H1 (cell line): ENCODE measurements at regions not wholly inside any gene's neighbourhood (a gene's known extent, or its start where the extent isn't known, plus 50 kb on each side); places are given as distances from the start of the nearest gene placed in this dataset.

Source experiments
- CTCF ChIA-PET: fragments of 300-600 bp; sonication (Branson Sonifier 250); formaldehyde crosslinking; loops from one replicate; lab custom pipeline; 2021; ENCODE audit not compliant: partially characterized antibody; lab: Charles Lee
- POLR2A ChIA-PET: fragments of 300-600 bp; sonication (Branson Sonifier 250); formaldehyde crosslinking; loops from one replicate; lab custom pipeline; 2021; ENCODE audit warnings: inconsistent platforms; ENCODE audit not compliant: partially characterized antibody; lab: Charles Lee
- DNase-seq, 2 experiments: peaks; one replicate each; pipeline versions ENCODE4 v3.0.0 to v3.0.0-alpha.2; 2010 to 2022; ENCODE audit warnings: low spot score in 2 of 2, low read depth in 1 of 2, mixed read lengths in 1 of 2
- FAIRE-seq: peaks from 2 replicates; lab custom pipeline; 2011; peaks lifted over from hg19 to GRCh38; lab: Jason Lieb, UNC
- H2AFZ ChIP-seq: 2 replicates; pipeline ENCODE4 v1.8.1; 2012; ENCODE audit warnings: low read length, inconsistent platforms
- H2AK5ac ChIP-seq: 2 replicates; pipeline ENCODE4 v1.6.1; 2013; ENCODE audit warnings: low read depth, low read length
- H2BK120ac ChIP-seq: replicated peaks from 2 replicates; pipeline ENCODE3; 2013; ENCODE audit warnings: low read depth, low read length, inconsistent platforms
- H2BK12ac ChIP-seq: 2 replicates; pipeline ENCODE4 v1.6.1; 2013; ENCODE audit warnings: low read depth, low read length
- H2BK15ac ChIP-seq: 2 replicates; pipeline ENCODE4 v1.6.1; 2013; ENCODE audit warnings: low read length
- H2BK20ac ChIP-seq: 2 replicates; pipeline ENCODE4 v1.6.1; 2013; ENCODE audit warnings: low read length
- H2BK5ac ChIP-seq: 2 replicates; pipeline ENCODE4 v1.6.1; 2013; ENCODE audit warnings: low read depth, low read length
- H3K14ac ChIP-seq: 2 replicates; pipeline ENCODE4 v1.6.1; 2013; ENCODE audit warnings: inconsistent platforms; ENCODE audit not compliant: insufficient read length
- H3K18ac ChIP-seq: 2 replicates; pipeline ENCODE4 v1.6.1; 2013; ENCODE audit warnings: low read length; ENCODE audit errors: extremely low read depth
- H3K23ac ChIP-seq: 2 replicates; pipeline ENCODE4 v1.6.1; 2013; ENCODE audit warnings: inconsistent platforms; ENCODE audit not compliant: insufficient read length
- H3K23me2 ChIP-seq: 2 replicates; pipeline ENCODE4 v1.6.1; 2013; ENCODE audit warnings: low read depth, low read length
- H3K27ac ChIP-seq: 2 replicates; pipeline ENCODE4 v1.6.1; 2011; ENCODE audit warnings: low read depth, low read length, inconsistent platforms
- H3K27me3 ChIP-seq, 4 experiments: replicated peaks in 1 of 4; 1 replicate in 1 of 4; 2 replicates in 3 of 4; pipeline versions ENCODE4 v1.6.1 to v1.8.1; 2011 to 2013; ENCODE audit warnings: low read length in 3 of 4, mild to moderate bottlenecking in 3 of 4, inconsistent platforms in 2 of 4, mixed read lengths in 2 of 4, moderate library complexity in 1 of 4; ENCODE audit not compliant: control insufficient read depth in 3 of 4, insufficient read depth in 3 of 4; ENCODE audit errors: extremely low read depth in 1 of 4
- H3K36me3 ChIP-seq, 4 experiments: 2 replicates each; pipeline versions ENCODE4 v1.6.1 to v1.8.1; 2011 to 2013; ENCODE audit warnings: mild to moderate bottlenecking in 4 of 4, low read length in 3 of 4, moderate library complexity in 2 of 4, control low read depth in 1 of 4, inconsistent platforms in 1 of 4; ENCODE audit not compliant: insufficient read depth in 4 of 4, control insufficient read depth in 2 of 4
- H3K4ac ChIP-seq: replicated peaks from 2 replicates; pipeline ENCODE3; 2013; ENCODE audit warnings: low read length, low read depth, mixed read lengths, inconsistent platforms; ENCODE audit not compliant: insufficient read length
- H3K4me1 ChIP-seq, 4 experiments: replicated peaks in 1 of 4; 1 replicate in 1 of 4; 2 replicates in 3 of 4; pipeline versions ENCODE4 v1.6.1 to v1.8.1; 2011 to 2013; ENCODE audit warnings: low read length in 3 of 4, inconsistent platforms in 2 of 4, mixed read lengths in 1 of 4; ENCODE audit not compliant: insufficient read depth in 4 of 4, control insufficient read depth in 3 of 4
- H3K4me2 ChIP-seq, 2 experiments: 2 replicates each; pipeline versions ENCODE4 v1.6.1 to v1.8.1; 2011 to 2013; ENCODE audit warnings: low read depth in 2 of 2, low read length in 2 of 2, control low read depth in 1 of 2, inconsistent platforms in 1 of 2, mild to moderate bottlenecking in 1 of 2; ENCODE audit not compliant: insufficient read depth in 1 of 2
- H3K4me3 ChIP-seq, 4 experiments: fragments of 200-600, 300-600 bp in 1 of 4; sonication (generic), shearing (Covaris generic), sonication (Bioruptor Twin) in 1 of 4; 2 replicates each; pipeline versions ENCODE4 v1.5.1 to v1.8.1; 2011 to 2016; ENCODE audit warnings: low read length in 4 of 4, low read depth in 3 of 4, control low read depth in 2 of 4, inconsistent platforms in 2 of 4, mild to moderate bottlenecking in 2 of 4, mixed read lengths in 1 of 4, moderate library complexity in 1 of 4; ENCODE audit not compliant: insufficient read depth in 2 of 4; ENCODE audit errors: extremely low read depth in 1 of 4
- H3K56ac ChIP-seq: replicated peaks from 2 replicates; pipeline ENCODE3; 2013; ENCODE audit warnings: low read depth, mild to moderate bottlenecking, mixed read lengths, low read length, inconsistent platforms; ENCODE audit not compliant: insufficient read length
- H3K79me1 ChIP-seq: 2 replicates; pipeline ENCODE4 v1.6.1; 2013; ENCODE audit warnings: low read depth, low read length, control low read depth
- H3K79me2 ChIP-seq, 2 experiments: 2 replicates each; pipeline versions ENCODE4 v1.6.1 to v1.8.1; 2012 to 2013; ENCODE audit warnings: low read length in 2 of 2, mild to moderate bottlenecking in 2 of 2, inconsistent platforms in 1 of 2; ENCODE audit not compliant: insufficient read depth in 2 of 2, control insufficient read depth in 1 of 2
- H3K9ac ChIP-seq, 4 experiments: replicated peaks in 1 of 4; 1 replicate in 1 of 4; 2 replicates in 3 of 4; pipeline versions ENCODE4 v1.6.1 to v1.8.1; 2011 to 2013; ENCODE audit warnings: low read depth in 3 of 4, low read length in 3 of 4, control low read depth in 2 of 4, mild to moderate bottlenecking in 2 of 4, moderate library complexity in 2 of 4, inconsistent platforms in 1 of 4; ENCODE audit errors: extremely low read depth in 1 of 4
- H3K9me3 ChIP-seq, 2 experiments: 2 replicates each; pipeline versions ENCODE4 v1.6.1 to v1.8.1; 2012 to 2013; ENCODE audit warnings: mild to moderate bottlenecking in 2 of 2, moderate library complexity in 2 of 2, control low read depth in 1 of 2, inconsistent platforms in 1 of 2, low read depth in 1 of 2, low read length in 1 of 2, mixed read lengths in 1 of 2; ENCODE audit not compliant: insufficient read depth in 2 of 2
- H4K20me1 ChIP-seq, 2 experiments: replicated peaks in 1 of 2; 2 replicates each; pipeline versions ENCODE3 to v1.8.1; 2011 to 2013; ENCODE audit warnings: inconsistent platforms in 2 of 2, low read length in 2 of 2, mild to moderate bottlenecking in 1 of 2; ENCODE audit not compliant: insufficient read depth in 2 of 2, control insufficient read depth in 1 of 2
- H4K5ac ChIP-seq: 2 replicates; pipeline ENCODE4 v1.6.1; 2013; ENCODE audit warnings: low read length, low read depth, mixed read lengths, inconsistent platforms; ENCODE audit not compliant: insufficient read length
- H4K8ac ChIP-seq: 2 replicates; pipeline ENCODE4 v1.8.0; 2013; ENCODE audit warnings: mild to moderate bottlenecking, moderate library complexity, low read length, inconsistent platforms; ENCODE audit not compliant: insufficient read depth; ENCODE audit errors: extremely low read depth
- H4K91ac ChIP-seq: replicated peaks from 2 replicates; pipeline ENCODE3; 2013; ENCODE audit warnings: low read length, mixed read lengths, inconsistent platforms; ENCODE audit not compliant: insufficient read length
- BRCA1 ChIP-seq: IDR thresholded peaks from 2 replicates; pipeline ENCODE4 v1.6.1; 2012; ENCODE audit warnings: low read depth, low read length, improper control_type of control experiment
- CEBPB ChIP-seq: IDR thresholded peaks from 2 replicates; pipeline ENCODE4 v1.6.1; 2012; ENCODE audit warnings: low read depth, low read length
- CHD2 ChIP-seq: IDR thresholded peaks from 2 replicates; pipeline ENCODE4 v1.6.1; 2012; ENCODE audit warnings: low read length, improper control_type of control experiment
- E2F6 ChIP-seq: IDR thresholded peaks from 2 replicates; pipeline ENCODE4 v1.6.1; 2012; ENCODE audit warnings: inconsistent platforms
- EGR1 ChIP-seq: IDR thresholded peaks from 2 replicates; pipeline ENCODE4 v1.6.1; 2011; ENCODE audit warnings: low read depth, low read length, borderline replicate concordance
- JUN ChIP-seq: IDR thresholded peaks from 2 replicates; pipeline ENCODE4 v1.6.1; 2011; ENCODE audit warnings: low read depth, mild to moderate bottlenecking, improper control_type of control experiment, low read length
- MAX ChIP-seq: IDR thresholded peaks from 2 replicates; pipeline ENCODE4 v1.6.1; 2012; ENCODE audit warnings: inconsistent platforms
- PHF8 ChIP-seq: fragments of 200-600 bp; sonication (generic); conservative IDR thresholded peaks from 2 replicates; pipeline ENCODE4 v1.7.1; 2012; ENCODE audit warnings: low read depth, mild to moderate bottlenecking, inconsistent platforms, low read length, moderate library complexity
- RAD21 ChIP-seq, 2 experiments: IDR thresholded peaks in 1 of 2; conservative IDR thresholded peaks in 1 of 2; 2 replicates each; pipeline ENCODE4 v1.6.1; 2011; ENCODE audit warnings: low read depth in 2 of 2, low read length in 2 of 2, improper control_type of control experiment in 1 of 2, inconsistent platforms in 1 of 2, mild to moderate bottlenecking in 1 of 2, moderate library complexity in 1 of 2
- SIX5 ChIP-seq: IDR thresholded peaks from 2 replicates; pipeline ENCODE4 v1.6.1; 2011; ENCODE audit warnings: mild to moderate bottlenecking, low read depth, low read length
- TAF1 ChIP-seq: IDR thresholded peaks from 2 replicates; pipeline ENCODE4 v1.6.1; 2011; ENCODE audit warnings: mild to moderate bottlenecking, low read depth, low read length
- USF2 ChIP-seq: IDR thresholded peaks from 2 replicates; pipeline ENCODE4 v1.6.1; 2011; ENCODE audit warnings: low read length, improper control_type of control experiment
- YY1 ChIP-seq: IDR thresholded peaks from 2 replicates; pipeline ENCODE4 v1.6.1; 2011; ENCODE audit warnings: low read depth, mild to moderate bottlenecking, low read length
- WGBS, 2 experiments: shearing (Covaris generic) in 1 of 2; methylation state at CpG; one replicate each; pipeline versions ENCODE4 v1.1.6 to v1.1.7; 2013 to 2015; ENCODE audit warnings: low lambda C conversion rate in 2 of 2, mixed read lengths in 2 of 2, inconsistent platforms in 1 of 2, low coverage in 1 of 2, missing lambda C conversion rate in 1 of 2; ENCODE audit not compliant: insufficient replicate concordance in 2 of 2, insufficient coverage in 1 of 2, insufficient read length in 1 of 2; ENCODE audit errors: extremely low coverage in 1 of 2, missing lambda C conversion rate in 1 of 2; 5-methylcytosine and 5-hydroxymethylcytosine counted together

GRCh38 chr12:89278169-89278568 lies 74.1 kb downstream of the DUSP6 start:
- DNase-seq (no peak), FAIRE-seq (no peak)
- Histone ChIP-seq H4K20me1 (no peaks in the 10 kb centered on the region), H3K23ac (no peak overlapping the region), H2AK5ac (no peak overlapping the region), H2BK15ac (no peak overlapping the region), H3K79me1 (no peaks in the 10 kb centered on the region), H2BK20ac (no peak overlapping the region), H3K36me3 (no peaks in the 10 kb centered on the region), H2BK120ac (no peak overlapping the region), H3K27me3 (no peaks in the 10 kb centered on the region), H3K9ac (no peak overlapping the region), H4K8ac (no peak overlapping the region), H4K5ac (no peak overlapping the region), H3K23me2 (no peaks in the 10 kb centered on the region), H3K4me1 (no peaks in the 10 kb centered on the region), H3K56ac (no peak overlapping the region), H3K18ac (no peak overlapping the region), H2BK5ac (no peak overlapping the region), H2BK12ac (no peak overlapping the region), H2AFZ (no peak overlapping the region), H3K4ac (no peak overlapping the region), H3K4me3 (no peak overlapping the region), H3K14ac (no peak overlapping the region), H4K91ac (no peak overlapping the region), H3K4me2 (no peak overlapping the region), H3K9me3 (no peaks in the 10 kb centered on the region), H3K27ac (no peak overlapping the region), H3K79me2 (no peaks in the 10 kb centered on the region)
- 91% methylated on average over 4 of the region's 4 CpGs; no CpG with 5 or more reads in 1 of the 2 experiments for WGBS, 2 experiments
- CTCF ChIA-PET: no interaction called here
- POLR2A ChIA-PET: no interaction called here
- peak; percentile 25 to 49; a peak in 3 of 4 replicates for TF ChIP-seq RAD21 (IDR thresholded peaks at IDR 0.05 in 1 of 2, conservative IDR thresholded peaks at IDR 0.05 in 1 of 2; ENCODE audit: low read depth in 2 of 2, low read length in 2 of 2)
- TF ChIP-seq E2F6: no peak
- no peak for TF ChIP-seq CHD2
- TF ChIP-seq EGR1: no peak
- TF ChIP-seq PHF8: no peak
- TF ChIP-seq CEBPB: no peak
- no peak for TF ChIP-seq TAF1
- no peak for TF ChIP-seq YY1
- TF ChIP-seq USF2: no peak
- TF ChIP-seq MAX: no peak
- TF ChIP-seq SIX5: no peak
- TF ChIP-seq BRCA1: no peak
- no peak for TF ChIP-seq JUN
